ENCODE measurements at regions not wholly inside any gene's neighbourhood (a gene's known extent, or its start where the extent isn't known, plus 50 kb on each side); places are given as distances from the start of the nearest gene placed in this dataset.

- Histone ChIP-seq H3K4me3 (ENCODE audit: low read length) (no peak overlapping the region), H3K9me3 (ENCODE audit: low read depth, low read length) (peaks cover 12% of the 10 kb centered on the region), H3K27me3 (ENCODE audit: insufficient read depth, low read length) (no peaks in the 10 kb centered on the region), H3K4me1 (ENCODE audit: insufficient read depth, low read length) (no peaks in the 10 kb centered on the region)
Measured at GRCh38 chr4:60562334-60562733, 637.8 kb upstream of the ADGRL3 start.

DNA sequence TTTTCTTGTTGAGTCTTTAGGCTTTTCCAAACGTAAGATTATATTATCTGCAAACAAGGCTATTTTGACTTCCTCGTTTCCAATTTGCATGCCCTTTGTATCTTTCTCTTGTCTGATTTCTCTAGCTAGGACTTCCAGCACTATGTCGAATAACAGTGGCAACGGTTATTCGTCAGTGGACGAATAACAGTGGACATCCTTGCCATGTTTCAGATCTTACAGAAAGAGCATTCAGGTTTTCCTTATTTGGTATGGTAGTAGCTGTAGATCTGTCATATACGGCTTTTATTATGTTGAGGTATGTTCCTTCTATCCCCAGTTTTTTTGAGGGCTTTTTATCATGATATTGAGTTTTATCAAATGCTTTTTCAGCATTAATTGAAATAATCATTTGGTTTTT, 634.6 kb upstream of the ADGRL3 start:
- Histone ChIP-seq H3K27me3 (ENCODE audit: insufficient read depth, low read length) (no peaks in the 10 kb centered on the region), H3K9me3 (ENCODE audit: low read depth, low read length) (peaks cover 12% of the 10 kb centered on the region), H3K4me3 (ENCODE audit: low read length) (no peak overlapping the region), H3K4me1 (ENCODE audit: insufficient read depth, low read length) (no peaks in the 10 kb centered on the region)

DNA sequence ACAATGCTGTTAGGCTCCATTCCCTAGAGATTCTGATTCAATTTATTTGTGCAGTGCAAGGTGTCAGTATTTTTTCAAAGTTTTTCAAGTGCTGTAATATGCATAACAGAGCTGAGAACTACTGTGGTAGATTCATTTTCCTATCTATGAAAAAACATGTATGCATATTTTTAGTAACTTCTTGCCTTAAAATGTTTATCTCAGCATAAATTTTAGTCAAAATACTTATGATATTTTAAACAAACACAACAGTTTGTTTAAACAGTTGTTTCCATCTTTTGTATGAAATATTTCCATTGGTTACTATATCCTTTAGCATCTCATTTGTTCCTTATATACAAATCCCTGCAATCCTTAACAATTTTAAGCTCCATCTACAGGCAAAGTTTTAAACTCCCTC, 624.8 kb upstream of the ADGRL3 start:
- H3K4me3 ChIP-seq (ENCODE audit: low read length): no peak overlapping the region
- H3K27me3 ChIP-seq (ENCODE audit: insufficient read depth, low read length): no peaks in the 10 kb centered on the region
- H3K4me1 ChIP-seq (ENCODE audit: insufficient read depth, low read length): no peaks in the 10 kb centered on the region
- no peaks in the 10 kb centered on the region for H3K9me3 ChIP-seq (ENCODE audit: low read depth, low read length)

DNA sequence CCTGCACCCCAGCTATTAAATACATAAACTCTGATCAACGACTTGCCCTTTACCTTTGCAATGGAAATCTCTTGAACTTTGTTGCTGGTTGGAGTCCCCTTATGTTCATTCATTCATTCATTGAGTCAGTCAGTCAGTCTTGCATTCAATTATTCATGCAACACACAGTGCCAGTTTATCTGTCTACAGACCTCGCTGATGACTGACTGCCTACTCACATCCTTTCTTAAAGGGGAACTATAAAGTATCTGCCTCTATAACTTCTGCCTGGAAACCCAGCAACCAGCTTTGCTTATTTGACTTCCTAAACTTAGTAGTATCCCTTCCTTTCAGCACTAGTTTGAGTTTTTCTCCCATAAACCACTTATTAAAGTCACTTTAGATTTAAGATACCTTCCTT, 620.8 kb upstream of the ADGRL3 start:
- Histone ChIP-seq H3K4me1 (ENCODE audit: insufficient read depth, low read length) (no peaks in the 10 kb centered on the region), H3K9me3 (ENCODE audit: low read depth, low read length) (no peaks in the 10 kb centered on the region), H3K4me3 (ENCODE audit: low read length) (no peak overlapping the region), H3K27me3 (ENCODE audit: insufficient read depth, low read length) (no peaks in the 10 kb centered on the region)

- Histone ChIP-seq H3K9me3 (ENCODE audit: low read depth, low read length) (no peaks in the 10 kb centered on the region), H3K27me3 (ENCODE audit: insufficient read depth, low read length) (no peaks in the 10 kb centered on the region), H3K4me3 (ENCODE audit: low read length) (no peak overlapping the region), H3K4me1 (ENCODE audit: insufficient read depth, low read length) (no peaks in the 10 kb centered on the region)
Measured at GRCh38 chr4:60581919-60582536, 618.1 kb upstream of the ADGRL3 start.

GRCh38 chr4:60588556-60588955, 611.6 kb upstream of the ADGRL3 start:
- H3K4me3 ChIP-seq (ENCODE audit: low read length): no peak overlapping the region
- no peaks in the 10 kb centered on the region for H3K4me1 ChIP-seq (ENCODE audit: insufficient read depth, low read length)
- peaks cover 5% of the 10 kb centered on the region for H3K9me3 ChIP-seq (ENCODE audit: low read depth, low read length)
- H3K27me3 ChIP-seq (ENCODE audit: insufficient read depth, low read length): no peaks in the 10 kb centered on the region

DNA sequence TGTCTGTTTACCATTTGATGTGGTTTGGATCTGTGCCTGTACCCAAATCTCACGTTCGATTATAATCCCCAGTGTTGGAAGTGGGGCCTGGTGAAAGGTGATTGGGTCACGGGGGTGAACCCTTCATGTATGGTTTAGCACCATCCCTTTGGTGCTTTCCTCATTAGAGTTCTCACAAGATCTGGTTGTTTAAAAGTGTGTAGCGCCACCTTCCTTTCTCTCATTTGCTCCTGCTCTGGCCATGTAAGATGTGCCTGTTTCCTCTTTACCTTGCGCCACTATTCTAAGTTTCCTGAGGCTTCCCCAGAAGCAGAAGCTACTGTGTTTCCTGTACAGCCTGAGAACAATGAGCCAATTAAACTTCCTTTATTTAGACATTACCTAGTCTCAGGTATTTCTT, 610.7 kb upstream of the ADGRL3 start:
- Histone ChIP-seq H3K27me3 (ENCODE audit: insufficient read depth, low read length) (no peaks in the 10 kb centered on the region), H3K4me1 (ENCODE audit: insufficient read depth, low read length) (no peaks in the 10 kb centered on the region), H3K9me3 (ENCODE audit: low read depth, low read length) (peaks cover 8% of the 10 kb centered on the region), H3K4me3 (ENCODE audit: low read length) (no peak overlapping the region)

- H3K27me3 ChIP-seq (ENCODE audit: insufficient read depth, low read length): no peaks in the 10 kb centered on the region
- H3K4me3 ChIP-seq (ENCODE audit: low read length): no peak overlapping the region
- no peaks in the 10 kb centered on the region for H3K4me1 ChIP-seq (ENCODE audit: insufficient read depth, low read length)
- H3K9me3 ChIP-seq (ENCODE audit: low read depth, low read length): peaks cover 8% of the 10 kb centered on the region
Measured at GRCh38 chr4:60590116-60590515, 610.0 kb upstream of the ADGRL3 start.

GRCh38 chr4:60605646-60606354, 594.3 kb upstream of the ADGRL3 start:
- Histone ChIP-seq H3K9me3 (ENCODE audit: low read depth, low read length) (peaks cover 5% of the 10 kb centered on the region), H3K4me1 (ENCODE audit: insufficient read depth, low read length) (no peaks in the 10 kb centered on the region), H3K4me3 (ENCODE audit: low read length) (no peak overlapping the region), H3K27me3 (ENCODE audit: insufficient read depth, low read length) (no peaks in the 10 kb centered on the region)

DNA sequence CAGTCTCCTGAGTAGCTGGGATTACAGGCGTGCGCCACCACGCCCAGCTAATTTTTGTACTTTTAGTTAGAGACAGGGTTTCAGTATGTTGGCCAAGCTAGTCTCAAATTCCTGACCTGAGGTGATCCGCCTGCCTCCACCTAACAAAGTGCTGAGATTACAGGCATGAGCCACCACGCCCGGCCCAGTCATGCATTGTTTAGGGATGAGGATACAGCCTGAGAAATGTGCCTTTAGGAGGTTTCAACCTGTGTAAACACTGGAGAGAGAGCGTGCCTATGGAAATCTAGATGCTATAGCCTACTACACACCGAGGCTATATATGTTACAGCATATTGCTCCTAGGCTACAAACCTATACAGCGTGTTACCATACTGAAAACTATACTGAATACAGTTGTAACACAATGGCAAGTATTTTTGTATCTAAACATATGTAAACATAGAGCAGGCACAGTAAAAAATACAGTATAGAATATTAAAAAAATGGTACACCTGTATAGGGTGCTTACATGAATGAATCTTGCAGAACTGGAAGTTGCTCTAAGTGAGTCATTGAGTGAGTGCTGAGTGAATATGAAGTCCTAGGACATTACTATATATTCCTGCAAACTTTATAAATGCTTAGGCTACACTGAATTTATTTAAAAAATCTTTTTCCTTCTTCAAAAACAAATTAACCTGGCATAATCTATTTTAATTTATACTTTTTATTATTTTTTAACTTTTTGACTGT, 588.2 kb upstream of the ADGRL3 start:
- Histone ChIP-seq H3K9me3 (ENCODE audit: low read depth, low read length) (no peaks in the 10 kb centered on the region), H3K27me3 (ENCODE audit: insufficient read depth, low read length) (no peaks in the 10 kb centered on the region), H3K4me3 (ENCODE audit: low read length) (no peak overlapping the region), H3K4me1 (ENCODE audit: insufficient read depth, low read length) (no peaks in the 10 kb centered on the region)

DNA sequence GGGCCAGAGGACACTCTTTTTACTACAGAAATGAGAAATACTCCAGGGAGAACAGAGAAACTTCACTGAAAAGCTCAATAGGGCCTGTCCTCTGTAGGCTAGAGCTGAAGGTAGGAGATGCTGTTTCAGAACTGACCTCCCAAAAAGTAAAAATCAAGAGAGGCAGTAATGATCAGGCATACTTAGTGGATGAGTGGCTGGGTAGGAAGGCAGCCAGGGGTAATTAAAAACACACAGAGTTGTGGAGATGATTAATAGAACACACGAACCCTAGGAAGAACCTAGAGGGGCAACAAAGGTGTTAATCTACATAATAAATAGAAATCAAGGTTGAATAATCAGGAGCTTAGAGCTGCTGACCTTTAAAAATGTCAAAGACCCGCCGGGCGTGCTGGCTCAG, 582.4 kb upstream of the ADGRL3 start:
- no peaks in the 10 kb centered on the region for H3K4me1 ChIP-seq (ENCODE audit: insufficient read depth, low read length)

GRCh38 chr4:60619531-60620305, 580.4 kb upstream of the ADGRL3 start:
- H3K9me3 ChIP-seq (ENCODE audit: low read depth, low read length): no peaks in the 10 kb centered on the region
- no peak overlapping the region for H3K4me3 ChIP-seq (ENCODE audit: low read length)
- H3K4me1 ChIP-seq (ENCODE audit: insufficient read depth, low read length): no peaks in the 10 kb centered on the region
- no peaks in the 10 kb centered on the region for H3K27me3 ChIP-seq (ENCODE audit: insufficient read depth, low read length)

More for the DNA sequence above, 582.4 kb upstream of the ADGRL3 start:
- Histone ChIP-seq H3K4me3 (ENCODE audit: low read length) (no peak overlapping the region), H3K27me3 (ENCODE audit: insufficient read depth, low read length) (no peaks in the 10 kb centered on the region), H3K9me3 (ENCODE audit: low read depth, low read length) (no peaks in the 10 kb centered on the region)

DNA sequence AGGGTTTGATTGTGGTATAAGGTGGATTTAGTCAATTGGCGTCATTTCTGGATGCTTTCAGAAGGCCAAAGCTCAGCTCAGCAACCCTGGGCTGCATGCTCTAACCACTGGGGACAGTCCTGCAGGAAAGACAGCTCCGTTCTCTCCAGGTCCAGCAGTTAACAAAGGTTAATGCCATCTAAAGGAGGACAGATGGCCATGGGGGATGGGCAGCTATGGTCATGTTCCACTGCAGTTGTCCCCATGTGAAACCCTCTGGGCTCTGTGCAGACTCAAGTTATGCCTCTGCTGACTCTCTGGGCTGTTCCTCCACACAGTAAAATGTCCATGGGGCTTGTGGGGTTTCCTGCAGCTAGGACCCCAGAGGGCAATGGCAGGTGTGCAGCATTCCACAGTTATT, 562.1 kb upstream of the ADGRL3 start:
- no peak overlapping the region for H3K4me3 ChIP-seq (ENCODE audit: low read length)
- no peaks in the 10 kb centered on the region for H3K9me3 ChIP-seq (ENCODE audit: low read depth, low read length)
- no peaks in the 10 kb centered on the region for H3K4me1 ChIP-seq (ENCODE audit: insufficient read depth, low read length)
- H3K27me3 ChIP-seq (ENCODE audit: insufficient read depth, low read length): no peaks in the 10 kb centered on the region

DNA sequence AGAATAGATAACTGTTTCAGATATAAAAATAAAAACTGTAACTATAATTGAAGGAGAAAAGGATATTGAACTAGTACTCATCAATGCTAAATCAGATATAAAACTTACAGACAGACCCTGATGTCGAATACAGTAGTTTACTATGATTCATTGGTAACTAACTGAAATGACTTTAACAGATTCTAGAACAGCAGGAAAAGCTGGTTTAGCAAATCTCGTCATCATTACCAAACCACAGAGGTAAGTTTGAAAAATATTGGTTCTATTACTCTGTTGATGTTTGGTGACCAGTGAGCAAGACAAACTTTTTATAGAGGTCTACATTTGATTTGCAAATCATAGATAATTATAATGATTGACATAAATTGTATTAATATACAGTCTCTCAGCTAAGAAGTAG, 551.4 kb upstream of the ADGRL3 start:
- Histone ChIP-seq H3K4me3 (ENCODE audit: low read length) (no peak overlapping the region), H3K9me3 (ENCODE audit: low read depth, low read length) (no peaks in the 10 kb centered on the region), H3K4me1 (ENCODE audit: insufficient read depth, low read length) (no peaks in the 10 kb centered on the region), H3K27me3 (ENCODE audit: insufficient read depth, low read length) (no peaks in the 10 kb centered on the region)

GRCh38 chr4:60652933-60653332, 547.2 kb upstream of the ADGRL3 start:
- peaks cover 10% of the 10 kb centered on the region for H3K4me1 ChIP-seq (ENCODE audit: insufficient read depth, low read length)
- H3K27me3 ChIP-seq (ENCODE audit: insufficient read depth, low read length): no peaks in the 10 kb centered on the region
- H3K9me3 ChIP-seq (ENCODE audit: low read depth, low read length): no peaks in the 10 kb centered on the region
- no peak overlapping the region for H3K4me3 ChIP-seq (ENCODE audit: low read length)
